K562 (cell line): ENCODE measurements at regions not wholly inside any gene's neighbourhood (a gene's known extent, or its start where the extent isn't known, plus 50 kb on each side); places are given as distances from the start of the nearest gene placed in this dataset.

Experiments
- ATAC-seq: fragments of 200-7000 bp; cut with Tn5 transposase; 3 replicates; pipeline ENCODE4 v1.9.1; 2020; ENCODE audit warnings: moderate library complexity
- BruUV-seq: library from RNA; stranded (reverse); fragments of 400-500 nt; replicated peaks from 2 replicates; lab custom pipeline; 2021; lab: Mats Ljungman, UMichigan
- CTCF ChIA-PET: fragments of 300-600 bp; formaldehyde crosslinking; extraction: SDS; loops from one replicate; lab custom pipeline; 2021; ENCODE audit warnings: low intra/inter-chr PET ratio; lab: Yijun Ruan, JAX
- POLR2A ChIA-PET: fragments of 300-600, 350-650 bp; sonication (Branson Sonifier 250); formaldehyde crosslinking; extraction: SDS; loops from one replicate; lab custom pipeline; 2021; ENCODE audit warnings: antibody characterized with exemption, inconsistent platforms; lab: Yijun Ruan, JAX
- DNase-seq, 4 experiments: peaks; one replicate each; pipeline versions ENCODE4 v3.0.0 to v3.0.0-alpha.2; 2011 to 2018; ENCODE audit warnings: low spot score in 3 of 4, mixed read lengths in 3 of 4; ENCODE audit errors: extremely low read depth in 1 of 4
- FAIRE-seq: peaks from 2 replicates; lab custom pipeline; 2011; peaks lifted over from hg19 to GRCh38; lab: Jason Lieb, UNC
- H2AFZ ChIP-seq: 2 replicates; pipeline ENCODE4 v1.6.0; 2011; ENCODE audit warnings: low read depth, low read length, control low read depth, inconsistent platforms
- H3K27ac ChIP-seq: fragments of 200-600 bp; 3 replicates; pipeline ENCODE4 v1.8.0; 2011; ENCODE audit warnings: low read depth, mild to moderate bottlenecking, control low read depth, inconsistent platforms, low read length, moderate library complexity, mixed read lengths; ENCODE audit errors: extremely low read depth
- H3K27me3 ChIP-seq, 2 experiments: fragments of 300-600 bp in 1 of 2; 2 replicates in 1 of 2; 3 replicates in 1 of 2; pipeline versions ENCODE4 v1.6.0 to v1.8.0; 2011; ENCODE audit warnings: inconsistent platforms in 2 of 2, low read length in 2 of 2, mild to moderate bottlenecking in 1 of 2, mixed read lengths in 1 of 2, moderate library complexity in 1 of 2; ENCODE audit not compliant: control insufficient read depth in 2 of 2, insufficient read depth in 2 of 2
- H3K36me3 ChIP-seq: fragments of 300-600 bp; 3 replicates; pipeline ENCODE4 v1.8.0; 2011; ENCODE audit warnings: mild to moderate bottlenecking, low read length, inconsistent platforms; ENCODE audit not compliant: control insufficient read depth, insufficient read depth
- H3K4me1 ChIP-seq, 2 experiments: fragments of 200-600 bp in 1 of 2; replicated peaks in 1 of 2; 2 replicates in 1 of 2; 3 replicates in 1 of 2; pipeline versions ENCODE4 v1.5.1 to v1.8.0; 2011; ENCODE audit warnings: inconsistent platforms in 2 of 2, low read length in 2 of 2, mild to moderate bottlenecking in 1 of 2, mixed read lengths in 1 of 2, moderate library complexity in 1 of 2; ENCODE audit not compliant: control insufficient read depth in 2 of 2, insufficient read depth in 2 of 2
- H3K4me2 ChIP-seq: 2 replicates; pipeline ENCODE4 v1.6.1; 2011; ENCODE audit warnings: low read length, control low read depth, inconsistent platforms, mixed read lengths; ENCODE audit not compliant: insufficient read depth
- H3K4me3 ChIP-seq: fragments of 200-600 bp; sonication (generic), shearing (Covaris generic); 2 replicates; pipeline ENCODE4 v1.5.1; 2016; ENCODE audit warnings: control low read depth, inconsistent platforms
- H3K79me2 ChIP-seq: fragments of 200-600 bp; 3 replicates; pipeline ENCODE4 v1.8.0; 2011; ENCODE audit warnings: low read length, inconsistent platforms; ENCODE audit not compliant: control insufficient read depth, insufficient read depth
- H3K9ac ChIP-seq, 2 experiments: 2 replicates each; pipeline versions ENCODE4 v1.6.0 to v1.6.1; 2011; ENCODE audit warnings: low read depth in 2 of 2, low read length in 2 of 2, control low read depth in 1 of 2, inconsistent platforms in 1 of 2, mild to moderate bottlenecking in 1 of 2, mixed read lengths in 1 of 2; ENCODE audit not compliant: insufficient read depth in 1 of 2
- H3K9me1 ChIP-seq: one replicate; pipeline ENCODE4 v1.6.0; 2011; ENCODE audit warnings: inconsistent platforms, mild to moderate bottlenecking, low read length, moderate library complexity; ENCODE audit not compliant: control insufficient read depth, insufficient read depth
- H3K9me3 ChIP-seq: replicated peaks from 2 replicates; pipeline ENCODE4 v1.5.1; 2011; ENCODE audit warnings: low read depth, low read length, inconsistent platforms; ENCODE audit not compliant: control insufficient read depth, insufficient read depth
- H4K20me1 ChIP-seq: replicated peaks from 2 replicates; pipeline ENCODE4 v1.6.1; 2011; ENCODE audit warnings: low read length, inconsistent platforms, mixed read lengths; ENCODE audit not compliant: control insufficient read depth, insufficient read depth
- C11orf30 ChIP-seq: fragments of 450-650 bp; IDR thresholded peaks from 2 replicates; pipeline ENCODE4 v1.6.1; 2016; ENCODE audit warnings: low read depth, mild to moderate bottlenecking
- EZH2 ChIP-seq: IDR thresholded peaks from 2 replicates; pipeline ENCODE4 v1.6.1; 2012; ENCODE audit warnings: low read depth, mild to moderate bottlenecking, inconsistent platforms, low read length, borderline replicate concordance
- PCBP2 ChIP-seq: fragments of 200-400 bp; formaldehyde crosslinking; IDR thresholded peaks from 2 replicates; pipeline ENCODE4 v1.6.1; 2018; ENCODE audit warnings: low read length, low read depth, mild to moderate bottlenecking, moderate library complexity; ENCODE audit not compliant: poor library complexity, severe bottlenecking
- RBFOX2 ChIP-seq: fragments of 200-400 bp; formaldehyde crosslinking; IDR thresholded peaks from 2 replicates; pipeline ENCODE4 v1.6.1; 2017; ENCODE audit warnings: low read depth, mild to moderate bottlenecking, low read length, moderate library complexity
- SAFB ChIP-seq: fragments of 200-400 bp; formaldehyde crosslinking; IDR thresholded peaks from 2 replicates; pipeline ENCODE4 v1.6.1; 2017; ENCODE audit warnings: low read depth, low read length, borderline replicate concordance
- SIN3A ChIP-seq, 2 experiments: fragments of 150-350 bp in 1 of 2; IDR thresholded peaks; 2 replicates each; pipeline ENCODE4 v1.6.1; 2011 to 2016; ENCODE audit warnings: borderline replicate concordance in 2 of 2, low read depth in 2 of 2, low read length in 2 of 2, mild to moderate bottlenecking in 2 of 2, moderate library complexity in 2 of 2; ENCODE audit not compliant: control insufficient read depth in 1 of 2
- U2AF1 ChIP-seq: fragments of 200-400 bp; formaldehyde crosslinking; optimal IDR thresholded peaks from 2 replicates; pipeline ENCODE3; 2017; ENCODE audit warnings: mild to moderate bottlenecking, low read depth, low read length, moderate library complexity
- ZNF12 ChIP-seq: sonication (generic); formaldehyde crosslinking; IDR thresholded peaks from 2 replicates; pipeline ENCODE4 v1.4.0; 2020; ENCODE audit warnings: mild to moderate bottlenecking, missing genetic modification reagents
- ZNF551 ChIP-seq: fragments of 250-450 bp; sonication (Bioruptor Pico); IDR thresholded peaks from 2 replicates; pipeline ENCODE4 v1.5.0; 2021; ENCODE audit warnings: mild to moderate bottlenecking, moderate library complexity
- ZNF57 ChIP-seq: fragments of 450-650 bp; formaldehyde crosslinking; IDR thresholded peaks from 2 replicates; pipeline ENCODE4 v1.4.0; 2020; ENCODE audit warnings: mild to moderate bottlenecking, moderate library complexity
- WGBS: fragments of 100-300 bp; shearing (Covaris generic); methylation state at CpG from one replicate; pipeline ENCODE4 v1.1.6; 2016; ENCODE audit warnings: low coverage, mixed read lengths; ENCODE audit not compliant: insufficient coverage; ENCODE audit errors: missing lambda C conversion rate; 5-methylcytosine and 5-hydroxymethylcytosine counted together
- in situ Hi-C: fragments of 300-500 bp; cut with MboI; formaldehyde crosslinking; loops from 4 replicates; pipeline ENCODE4 v1.15.0; 2018; ENCODE audit warnings: inconsistent platforms, mixed read lengths
- intact Hi-C: fragments of 100-400 bp; cut with micrococcal nuclease; formaldehyde crosslinking; loops from 2 replicates; pipeline ENCODE4 v1.14.2; 2022
- TF ChIP-seq, protein P1 (sequence below): fragments of 250-450 bp; sonication (Bioruptor Pico); IDR thresholded peaks from 2 replicates; pipeline ENCODE4 v1.4.0; 2020; ENCODE audit warnings: mild to moderate bottlenecking, moderate library complexity, borderline replicate concordance

DNA sequence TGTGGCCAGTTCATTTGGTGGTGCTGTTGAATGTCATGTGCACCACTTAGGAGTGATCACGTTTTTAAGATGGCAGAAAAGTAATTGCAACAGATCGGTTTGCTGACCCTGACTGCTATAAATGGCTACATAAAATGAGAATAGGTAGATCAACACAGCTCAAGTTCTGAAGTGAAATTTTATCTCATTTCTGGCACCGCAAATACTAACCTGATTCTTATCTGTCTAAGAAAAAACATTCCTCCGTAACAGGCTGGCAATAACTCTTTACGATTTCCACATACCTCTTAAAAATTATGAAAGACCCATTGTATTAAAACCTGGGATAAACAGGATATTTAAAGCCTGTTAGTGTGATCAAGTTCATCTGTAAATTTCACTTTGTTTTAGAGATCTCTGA lies 387.5 kb downstream of the PDGFC start (continued):
- TF ChIP-seq, protein P1, sequence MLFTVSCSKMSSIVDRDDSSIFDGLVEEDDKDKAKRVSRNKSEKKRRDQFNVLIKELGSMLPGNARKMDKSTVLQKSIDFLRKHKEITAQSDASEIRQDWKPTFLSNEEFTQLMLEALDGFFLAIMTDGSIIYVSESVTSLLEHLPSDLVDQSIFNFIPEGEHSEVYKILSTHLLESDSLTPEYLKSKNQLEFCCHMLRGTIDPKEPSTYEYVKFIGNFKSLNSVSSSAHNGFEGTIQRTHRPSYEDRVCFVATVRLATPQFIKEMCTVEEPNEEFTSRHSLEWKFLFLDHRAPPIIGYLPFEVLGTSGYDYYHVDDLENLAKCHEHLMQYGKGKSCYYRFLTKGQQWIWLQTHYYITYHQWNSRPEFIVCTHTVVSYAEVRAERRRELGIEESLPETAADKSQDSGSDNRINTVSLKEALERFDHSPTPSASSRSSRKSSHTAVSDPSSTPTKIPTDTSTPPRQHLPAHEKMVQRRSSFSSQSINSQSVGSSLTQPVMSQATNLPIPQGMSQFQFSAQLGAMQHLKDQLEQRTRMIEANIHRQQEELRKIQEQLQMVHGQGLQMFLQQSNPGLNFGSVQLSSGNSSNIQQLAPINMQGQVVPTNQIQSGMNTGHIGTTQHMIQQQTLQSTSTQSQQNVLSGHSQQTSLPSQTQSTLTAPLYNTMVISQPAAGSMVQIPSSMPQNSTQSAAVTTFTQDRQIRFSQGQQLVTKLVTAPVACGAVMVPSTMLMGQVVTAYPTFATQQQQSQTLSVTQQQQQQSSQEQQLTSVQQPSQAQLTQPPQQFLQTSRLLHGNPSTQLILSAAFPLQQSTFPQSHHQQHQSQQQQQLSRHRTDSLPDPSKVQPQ (CRISPR knock-in tag) = no peak
- TF ChIP-seq SIN3A (IDR thresholded peaks at IDR 0.05; ENCODE audit: borderline replicate concordance in 2 of 2, control insufficient read depth in 1 of 2, low read depth in 2 of 2, low read length in 2 of 2) = no peak
- no peak for TF ChIP-seq SAFB
- no peak for TF ChIP-seq U2AF1
- TF ChIP-seq RBFOX2 = no peak

DNA sequence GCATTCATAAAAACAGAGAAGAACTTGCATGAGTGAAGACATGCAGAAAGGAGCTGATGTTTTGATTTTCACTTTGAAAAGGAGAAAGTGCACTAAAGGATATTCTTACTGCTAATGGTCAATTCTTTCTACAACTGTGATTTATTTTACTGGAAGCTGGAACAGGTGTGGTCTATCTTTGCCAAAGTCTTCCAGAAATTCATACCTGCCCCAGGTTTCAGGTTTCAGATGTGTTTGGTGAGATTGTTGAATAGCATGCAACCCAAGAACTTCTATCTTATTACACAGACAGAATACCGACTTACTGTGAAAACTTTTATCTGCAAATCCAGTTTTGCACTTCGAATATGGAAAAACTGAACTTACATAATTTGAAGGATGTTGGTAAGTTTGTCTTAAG lies 388.3 kb downstream of the PDGFC start:
- Histone ChIP-seq H3K36me3 (no peaks in the 10 kb centered on the region), H3K4me2 (no peak overlapping the region), H3K27ac (no peak overlapping the region), H3K79me2 (no peaks in the 10 kb centered on the region), H3K9ac (no peak overlapping the region), H3K4me3 (no peak overlapping the region), H3K9me1 (no peaks in the 10 kb centered on the region), H4K20me1 (no peaks in the 10 kb centered on the region), H2AFZ (no peak overlapping the region), H3K9me3 (no peaks in the 10 kb centered on the region), H3K27me3 (no peaks in the 10 kb centered on the region), H3K4me1 (no peaks in the 10 kb centered on the region)
- WGBS = 3% methylated on average over 2 of the region's 2 CpGs
- DNase-seq (no peak), FAIRE-seq (no peak), ATAC-seq (no peak)
- CTCF ChIA-PET = no interaction called here
- intact Hi-C loops = no loop called here
- in situ Hi-C loops = no loop called here
- POLR2A ChIA-PET = no interaction called here
- no TSS peak for BruUV-seq
- TF ChIP-seq PCBP2 (no peak), ZNF57 (CRISPR knock-in tag) (no peak), C11orf30 (no peak), EZH2 (no peak), ZNF551 (no peak), ZNF12 (no peak)
